GM21619 (cell line): ENCODE measurements at regions not wholly inside any gene's neighbourhood (a gene's known extent, or its start where the extent isn't known, plus 50 kb on each side); places are given as distances from the start of the nearest gene placed in this dataset.
"Not testable (repeated sequence)": the region's sequence is repeated elsewhere in the genome, so short reads cannot be mapped to it uniquely, and the experiment has no call there.

ENCODE experiments used
- ATAC-seq: cut with Tn5 transposase; IDR thresholded peaks from one replicate; pipeline ENCODE4 v1.9.1; 2021; ENCODE audit not compliant: unreplicated experiment

DNA sequence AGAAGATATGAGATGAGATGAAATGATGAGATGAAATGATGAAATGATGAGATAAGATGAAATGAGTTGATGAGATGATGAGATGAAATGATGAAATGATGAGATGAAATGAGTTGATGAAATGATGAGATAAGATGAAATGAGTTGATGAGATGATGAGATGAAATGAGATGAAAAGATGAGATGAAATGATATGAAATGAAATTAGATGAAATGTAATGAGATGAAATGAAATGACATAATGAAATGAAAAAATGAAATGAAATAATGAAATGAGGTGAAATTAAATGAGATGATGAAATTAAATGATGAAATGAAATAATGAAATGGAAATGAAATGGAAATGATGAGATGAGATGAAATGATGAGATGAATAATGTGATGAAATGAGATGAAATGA lies 231.6 kb downstream of the GOLGA6L6 start:
- ATAC-seq, result not testable (repeated sequence)

DNA sequence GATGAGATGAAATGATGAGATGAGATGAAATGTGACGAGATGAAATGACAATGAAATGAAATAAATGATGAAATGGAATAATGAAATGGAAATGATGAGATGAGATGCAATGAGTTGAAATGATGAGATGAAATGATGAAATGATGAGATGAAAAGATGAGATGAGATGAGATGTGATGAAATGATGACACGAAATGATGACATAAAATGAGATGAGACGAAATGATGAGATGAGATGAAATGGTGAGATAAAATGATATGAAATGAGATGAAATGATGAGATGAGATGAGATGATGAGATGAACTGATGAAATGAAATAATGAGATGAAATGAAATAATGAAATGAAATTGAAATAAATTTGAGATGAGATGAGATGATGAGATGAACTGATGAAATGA lies 232.2 kb downstream of the GOLGA6L6 start:
- not testable (repeated sequence) for ATAC-seq

DNA sequence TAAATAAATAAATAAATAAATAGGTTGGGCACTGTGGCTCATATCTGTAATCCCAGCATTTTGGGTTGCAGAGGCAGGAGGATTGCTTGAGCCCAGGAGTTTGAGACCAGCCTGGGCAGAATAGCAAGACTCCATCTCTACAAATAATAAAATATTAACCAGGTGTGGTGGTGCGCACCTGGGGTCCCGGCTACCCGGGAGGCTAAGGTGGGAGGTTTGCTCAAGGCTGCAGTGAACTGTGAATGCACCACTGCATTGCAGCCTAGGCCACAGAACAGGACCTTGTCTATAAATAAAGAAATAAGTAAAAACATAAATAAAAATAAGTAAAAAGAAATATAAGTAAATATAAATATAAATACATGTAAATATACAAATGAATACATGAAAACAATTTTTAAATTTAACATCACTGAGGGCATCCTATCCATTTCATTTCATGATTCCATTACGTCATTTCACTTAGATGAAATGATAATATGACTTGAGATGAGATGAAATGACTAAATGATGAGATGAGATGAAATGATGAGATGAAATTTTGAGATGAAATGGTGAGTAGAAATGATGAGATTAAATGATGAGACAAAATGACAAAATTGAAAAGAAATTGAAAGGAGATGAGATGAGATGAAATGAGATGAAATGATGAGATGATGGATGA lies 233.4 kb downstream of the GOLGA6L6 start:
- not testable (repeated sequence) for ATAC-seq

DNA sequence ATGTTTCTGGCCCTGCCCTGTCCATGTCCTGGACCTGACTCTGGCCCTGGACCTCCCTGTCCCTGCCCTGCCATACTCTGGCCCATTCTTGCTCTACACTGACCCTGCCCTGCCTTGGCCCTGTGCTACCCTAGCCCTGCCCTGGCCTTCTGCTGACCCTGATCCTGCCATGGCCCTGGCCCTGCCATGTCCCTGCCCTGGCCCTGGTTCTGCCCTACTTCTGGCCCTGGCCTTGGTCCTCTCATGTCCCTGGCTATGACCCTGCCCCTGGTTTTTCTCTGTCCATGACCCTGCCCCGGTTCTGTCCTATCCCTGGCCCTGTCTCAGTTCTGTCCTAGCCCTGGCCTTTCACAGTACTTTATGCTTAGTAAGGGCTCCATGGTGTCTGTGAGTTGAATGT lies 234.5 kb downstream of the GOLGA6L6 start:
- not testable (repeated sequence) for ATAC-seq

DNA sequence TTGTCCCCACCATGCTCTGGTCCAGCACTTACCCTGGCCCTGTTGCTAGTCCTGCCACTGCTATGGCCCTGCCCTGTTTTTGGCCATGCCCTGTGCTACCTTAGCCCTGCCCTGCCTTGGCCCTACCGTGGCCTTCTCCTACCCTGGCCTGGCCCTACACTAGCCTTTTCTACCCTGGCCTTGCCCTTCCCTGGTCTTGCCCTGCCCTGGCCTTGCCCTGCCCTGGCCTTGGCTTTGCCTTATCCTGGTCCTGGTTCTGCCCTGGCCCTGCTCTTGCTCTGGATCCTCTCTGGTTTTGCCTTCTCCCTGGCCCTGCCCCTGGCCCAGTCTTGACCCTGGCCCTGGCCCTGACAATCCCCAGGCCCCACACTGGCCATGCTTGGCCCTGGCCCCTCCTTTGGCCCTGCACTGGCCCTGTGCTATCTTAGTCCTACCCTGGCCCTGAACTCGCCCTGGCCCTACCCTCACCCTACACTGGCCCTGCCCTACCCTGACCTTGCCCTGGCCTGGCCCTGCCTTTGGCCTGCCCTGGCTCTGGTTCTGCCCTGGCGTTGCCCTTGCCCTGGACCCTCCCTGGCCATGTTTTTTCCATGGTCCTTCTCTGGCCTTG lies 235.0 kb downstream of the GOLGA6L6 start:
- not testable (repeated sequence) for ATAC-seq

DNA sequence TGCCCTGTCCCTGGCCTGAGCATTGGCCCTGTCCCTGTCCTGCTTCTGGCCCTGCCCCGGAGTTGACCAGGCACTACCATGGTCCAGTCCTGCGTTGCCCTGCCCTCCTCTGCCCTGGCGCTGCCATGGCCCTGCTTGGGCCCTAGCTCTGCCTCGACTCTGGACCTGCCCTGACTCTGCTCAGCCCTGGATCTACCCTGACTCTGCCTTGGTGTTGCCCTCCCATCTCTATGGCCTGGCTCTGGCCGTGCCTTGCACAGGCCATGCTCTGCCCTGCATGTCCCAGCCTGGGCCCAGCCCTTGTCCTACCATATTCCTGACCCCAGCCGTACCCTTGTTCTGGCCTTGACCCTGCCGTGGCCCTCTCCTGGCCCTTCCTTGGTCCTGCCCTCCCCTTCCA lies 235.7 kb downstream of the GOLGA6L6 start:
- ATAC-seq, result not testable (repeated sequence)

DNA sequence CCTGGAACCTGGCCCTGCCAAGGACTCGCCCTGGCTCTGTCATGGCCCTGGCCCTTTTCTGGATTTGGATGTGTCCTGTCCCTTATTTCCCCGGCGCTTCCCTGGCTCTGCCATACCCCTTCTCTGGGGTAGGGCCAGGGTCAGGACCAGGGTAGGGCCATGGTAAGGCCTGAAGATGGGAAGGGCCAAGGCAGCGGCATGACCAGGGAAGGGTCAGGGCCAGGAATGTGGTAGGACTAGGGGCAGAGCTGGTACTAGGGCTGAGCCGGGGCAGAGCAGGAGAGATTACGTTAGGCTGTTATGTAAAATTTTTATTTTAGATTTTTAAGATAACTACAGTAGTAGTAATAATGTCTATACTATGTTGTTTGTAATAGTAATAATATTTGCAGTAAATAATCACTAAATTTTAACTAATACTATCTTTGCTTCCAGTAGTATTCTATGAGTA lies 236.6 kb downstream of the GOLGA6L6 start:
- ATAC-seq, result not testable (repeated sequence)

DNA sequence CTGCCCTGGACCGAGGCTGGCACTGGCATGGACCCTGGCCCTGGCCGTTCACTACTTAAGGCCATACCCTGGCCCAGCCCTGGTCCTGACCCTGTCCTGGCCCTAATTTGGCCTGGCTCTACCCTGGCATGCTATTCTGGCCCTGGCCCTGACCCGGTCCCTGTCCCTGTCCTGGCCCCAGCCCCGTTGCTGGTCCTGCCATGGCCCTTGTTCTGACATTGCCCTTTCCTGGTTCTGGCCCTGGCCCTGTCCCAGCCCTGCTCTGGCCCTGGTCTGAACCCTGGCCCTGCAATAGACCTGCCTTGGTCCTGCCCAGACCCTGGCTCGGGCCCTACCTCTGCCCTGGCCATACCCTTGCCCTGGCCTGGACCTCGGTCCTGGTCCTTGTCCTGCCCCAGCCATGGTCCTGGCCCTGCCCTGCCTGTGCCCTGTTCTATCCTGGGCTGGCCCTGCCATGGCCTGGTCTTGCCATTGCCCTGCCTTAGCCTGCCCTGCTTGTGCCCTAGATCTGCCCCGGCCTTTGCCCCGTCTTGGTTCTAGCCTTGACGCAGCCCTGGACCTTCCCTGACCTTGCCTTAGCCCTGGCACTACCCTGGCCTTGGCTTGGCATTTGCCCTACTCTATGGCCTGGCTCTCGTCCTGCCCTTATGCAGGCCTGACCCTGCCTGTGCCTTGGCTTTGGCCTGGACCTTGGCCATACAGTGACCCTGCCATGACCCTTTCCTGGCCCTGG lies 237.2 kb downstream of the GOLGA6L6 start:
- ATAC-seq, result not testable (repeated sequence)

DNA sequence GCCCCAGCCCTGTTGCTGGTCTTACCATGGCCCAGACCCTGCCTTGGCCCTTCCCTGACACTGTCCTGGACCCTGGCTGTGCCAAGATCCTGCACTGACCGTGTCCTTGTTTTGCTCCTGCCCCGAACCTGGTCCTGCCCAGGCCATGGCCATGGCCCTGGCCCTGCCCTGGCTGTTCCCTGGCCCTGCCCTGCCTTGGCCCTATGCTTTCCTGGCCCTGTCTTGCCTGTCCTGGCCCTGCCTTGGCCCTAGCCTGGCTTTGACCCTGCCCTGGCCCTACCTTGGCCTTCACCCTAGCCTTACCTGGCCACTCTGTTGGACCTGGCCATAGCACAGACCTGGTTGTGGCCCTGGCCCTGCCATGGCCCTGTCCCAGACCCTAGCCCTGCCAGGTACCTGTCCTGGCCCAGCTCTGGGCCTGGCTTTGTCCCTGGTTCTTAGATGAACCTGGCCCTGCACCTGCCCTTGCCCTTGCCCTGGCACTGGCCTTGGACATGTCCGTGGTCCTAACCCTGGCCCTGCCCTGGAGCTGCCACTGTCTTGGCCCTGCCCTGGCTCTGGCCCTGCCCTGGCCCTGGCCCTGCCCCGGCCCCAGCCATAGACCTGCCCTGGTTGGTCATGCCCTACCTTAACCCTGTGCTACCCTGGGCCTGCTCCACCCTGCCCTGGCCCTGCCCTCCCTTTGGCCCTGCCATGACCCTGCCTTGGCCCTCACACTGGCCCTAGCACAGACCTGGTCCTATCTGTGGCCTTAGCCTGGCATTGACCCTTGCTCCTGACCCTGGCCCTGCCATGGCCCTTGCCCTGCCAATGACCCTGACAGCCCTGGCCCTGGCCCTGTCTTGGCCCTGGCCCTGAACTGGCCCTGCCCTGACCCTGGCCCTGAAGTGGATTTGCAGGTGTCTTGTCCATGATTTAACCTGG lies 238.1 kb downstream of the GOLGA6L6 start:
- ATAC-seq, result not testable (repeated sequence)

DNA sequence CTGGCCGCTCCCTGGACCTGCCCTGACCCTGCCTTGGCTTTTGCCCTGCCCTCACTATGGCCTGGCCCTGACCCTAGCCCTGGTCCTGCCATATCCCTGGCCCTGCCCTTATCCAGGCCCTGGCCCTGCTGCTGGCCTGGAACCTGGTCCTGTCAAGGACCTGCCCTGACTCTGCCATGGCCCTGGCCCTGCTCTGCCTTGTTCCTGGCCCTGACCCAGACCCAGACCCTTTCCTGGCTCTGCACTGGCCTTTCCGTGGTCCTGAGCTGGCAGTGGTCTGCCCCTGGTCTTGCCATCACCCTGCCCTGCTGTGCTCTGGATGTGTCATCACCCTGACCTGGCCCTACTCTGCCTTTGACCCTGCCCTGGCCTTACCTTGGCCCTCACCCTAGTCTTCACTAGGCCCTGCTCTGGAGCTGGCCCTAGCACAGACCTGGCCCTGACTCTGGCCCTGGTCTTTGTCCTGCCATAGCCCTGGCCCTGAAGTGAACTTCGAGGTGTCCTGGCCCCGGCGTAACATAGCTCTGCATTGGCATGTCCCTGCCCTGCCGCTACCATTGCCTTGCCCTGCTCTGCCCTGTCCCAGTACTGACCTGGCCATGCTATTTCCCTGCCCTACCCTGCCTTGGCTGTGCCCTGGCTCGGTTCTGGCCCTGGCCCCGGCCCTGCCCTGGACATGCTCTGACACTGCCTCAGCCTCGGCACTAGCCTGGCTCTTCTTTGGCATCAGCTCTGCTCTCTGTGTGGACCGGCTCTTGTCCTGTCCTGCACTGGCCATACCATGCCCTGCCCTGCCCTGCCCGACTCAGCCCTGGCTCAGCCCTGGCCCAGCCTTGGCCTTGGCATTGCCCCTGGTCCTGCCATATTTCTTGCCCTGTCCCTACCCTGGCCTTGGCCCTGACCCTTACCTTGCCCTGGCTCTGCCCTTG lies 239.2 kb downstream of the GOLGA6L6 start:
- ATAC-seq, result not testable (repeated sequence)

DNA sequence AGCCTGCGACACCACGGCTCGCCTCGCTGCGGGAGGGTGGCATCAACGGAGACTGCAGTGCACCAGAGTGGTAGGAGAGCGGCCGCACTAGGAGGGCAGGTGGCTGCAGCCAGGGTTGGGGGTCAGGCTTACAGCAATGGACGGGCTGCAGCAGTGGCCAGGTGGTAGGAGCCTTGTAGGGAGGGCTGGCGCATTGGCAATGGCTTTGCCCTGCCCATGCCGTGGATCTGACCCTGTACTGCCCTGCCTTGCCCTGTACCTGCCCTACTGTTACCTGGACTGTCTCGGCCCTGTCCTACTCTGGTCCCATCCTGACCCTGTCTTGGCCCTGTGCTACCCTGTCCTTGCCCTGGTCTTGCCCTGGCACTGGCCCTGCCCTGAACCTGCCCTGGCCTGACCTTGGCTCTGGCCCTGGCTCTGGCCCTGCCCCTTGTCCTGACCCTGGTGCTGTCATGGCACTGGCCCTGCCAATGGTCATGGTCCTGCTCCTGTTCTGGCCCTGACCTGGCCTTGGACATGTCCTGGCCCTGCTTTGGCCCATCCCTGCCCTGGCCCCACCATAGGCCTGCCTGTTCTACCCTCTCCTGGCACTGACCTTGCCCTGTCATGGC lies 240.0 kb downstream of the GOLGA6L6 start:
- ATAC-seq, result not testable (repeated sequence)

DNA sequence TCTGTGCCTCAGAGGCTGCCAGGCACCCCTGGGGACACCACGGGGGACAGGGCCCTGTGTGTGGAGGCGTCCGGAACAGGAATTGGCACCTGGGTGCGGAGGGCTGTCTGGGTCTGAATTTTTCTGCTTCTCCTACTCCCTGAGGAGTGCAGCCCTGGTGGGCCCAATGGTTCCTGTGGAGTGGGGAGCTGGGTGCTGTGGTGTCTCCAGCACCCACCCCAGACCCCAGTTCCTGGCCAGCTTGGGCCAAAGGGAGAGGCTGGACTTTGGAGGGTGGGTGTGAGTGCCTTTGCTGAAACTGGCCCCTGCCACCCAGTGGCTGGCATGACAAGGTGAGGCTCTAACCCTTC lies 240.6 kb downstream of the GOLGA6L6 start:
- not testable (repeated sequence) for ATAC-seq

DNA sequence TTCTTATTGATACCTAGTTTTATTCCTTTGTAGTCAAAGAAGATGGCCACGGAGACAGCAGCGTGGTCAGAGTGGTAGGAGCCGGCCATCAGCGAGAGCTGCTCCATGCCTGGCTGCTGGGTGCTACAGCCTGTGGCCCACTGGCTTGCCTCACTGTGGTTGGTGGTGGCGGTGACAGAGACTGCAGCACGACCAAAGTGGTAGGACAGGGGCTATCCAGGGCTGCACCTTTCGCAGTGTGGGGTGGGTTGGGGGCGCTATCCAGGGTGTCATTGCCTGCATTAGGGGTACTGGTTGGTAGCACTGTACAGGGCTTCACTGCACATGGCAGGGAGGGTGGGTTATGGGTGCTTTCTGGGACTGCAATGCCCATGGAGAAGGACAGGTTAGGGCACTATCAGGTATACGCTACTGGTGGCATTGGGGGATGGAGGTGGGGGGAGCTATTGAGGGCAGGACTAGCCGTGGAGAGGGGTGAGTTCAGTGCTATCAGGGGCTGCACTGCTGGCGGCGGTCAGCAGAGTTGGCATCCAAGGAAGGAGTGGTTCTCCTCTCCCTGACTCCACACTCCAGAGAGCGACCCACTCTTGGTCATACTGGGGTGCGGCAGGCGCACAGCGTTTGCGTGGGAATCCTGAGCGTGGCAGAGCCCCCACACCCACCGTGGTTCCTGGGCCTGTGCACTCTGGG lies 241.1 kb downstream of the GOLGA6L6 start:
- not testable (repeated sequence) for ATAC-seq

DNA sequence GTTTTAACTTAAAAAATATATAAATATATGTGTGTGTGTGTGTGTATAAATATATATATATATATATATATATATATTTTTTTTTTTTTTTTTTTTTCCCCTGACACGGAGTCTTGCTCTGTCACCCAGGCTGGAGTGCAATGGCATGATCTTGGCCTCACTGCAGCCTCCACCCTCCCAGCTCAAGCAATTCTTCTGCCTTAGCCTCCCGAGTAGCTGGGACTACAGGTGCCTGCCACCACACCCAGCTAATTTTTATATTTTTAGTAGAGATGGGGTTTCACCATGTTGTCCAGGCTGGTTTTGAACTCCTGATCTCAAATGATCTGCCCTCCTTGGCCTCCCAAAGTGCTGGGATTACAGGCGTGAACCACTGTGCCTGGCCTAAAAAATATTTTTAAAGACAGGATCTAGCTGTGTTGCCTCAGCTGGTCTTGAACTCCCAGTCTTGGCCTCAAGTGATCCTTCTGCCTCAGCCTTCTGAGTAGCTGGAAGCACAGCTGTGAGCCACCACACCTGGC lies 243.9 kb downstream of the GOLGA6L6 start:
- not testable (repeated sequence) for ATAC-seq

DNA sequence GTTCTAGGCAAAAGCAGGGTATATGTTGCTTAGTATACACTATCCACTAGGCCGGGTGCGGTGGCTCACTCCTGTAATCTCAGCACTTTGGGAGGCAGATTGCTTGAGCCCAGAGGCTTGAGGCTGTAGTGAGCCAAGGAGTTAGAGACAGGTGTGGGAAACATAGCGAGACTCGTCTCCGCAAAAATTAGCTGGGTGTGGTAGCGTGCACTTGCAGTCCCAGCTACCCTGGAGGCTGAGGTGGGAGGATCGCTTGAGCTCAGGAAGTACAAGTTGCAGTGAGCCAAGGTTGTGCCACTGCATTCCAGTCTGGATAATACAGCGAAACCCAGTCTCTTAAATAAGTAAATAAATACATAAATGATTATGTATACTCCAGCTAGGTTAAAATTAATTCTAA lies 245.3 kb downstream of the GOLGA6L6 start:
- not testable (repeated sequence) for ATAC-seq

DNA sequence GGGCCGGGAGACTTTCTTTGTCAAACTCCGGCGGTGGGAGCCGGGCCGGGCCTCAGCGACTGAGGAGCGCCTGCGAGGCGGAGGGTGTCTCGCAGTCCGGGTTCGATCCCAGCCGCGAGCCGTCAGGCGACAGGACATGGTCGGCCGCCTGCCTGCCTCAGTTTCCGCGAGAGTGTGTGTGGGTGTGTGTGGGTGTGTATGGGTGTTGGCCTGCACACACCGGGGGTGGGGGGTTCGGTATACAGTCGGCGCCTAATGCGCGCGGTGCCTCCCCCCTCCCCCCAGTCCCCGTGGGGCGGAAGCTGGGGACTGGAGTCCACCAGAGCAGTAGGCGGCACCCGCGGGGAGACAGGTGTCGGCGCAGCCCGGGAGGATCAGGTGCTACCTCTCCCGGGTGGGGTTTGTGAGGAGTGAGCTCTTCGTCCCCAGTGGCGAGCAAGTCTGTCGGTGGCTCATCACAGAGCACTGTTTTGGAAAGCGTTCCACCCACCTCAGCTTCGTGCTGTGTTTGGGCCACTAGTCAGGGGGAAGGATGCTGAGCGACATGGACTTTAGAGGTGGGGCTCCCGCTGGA lies 246.3 kb downstream of the GOLGA6L6 start:
- ATAC-seq, result no peak

DNA sequence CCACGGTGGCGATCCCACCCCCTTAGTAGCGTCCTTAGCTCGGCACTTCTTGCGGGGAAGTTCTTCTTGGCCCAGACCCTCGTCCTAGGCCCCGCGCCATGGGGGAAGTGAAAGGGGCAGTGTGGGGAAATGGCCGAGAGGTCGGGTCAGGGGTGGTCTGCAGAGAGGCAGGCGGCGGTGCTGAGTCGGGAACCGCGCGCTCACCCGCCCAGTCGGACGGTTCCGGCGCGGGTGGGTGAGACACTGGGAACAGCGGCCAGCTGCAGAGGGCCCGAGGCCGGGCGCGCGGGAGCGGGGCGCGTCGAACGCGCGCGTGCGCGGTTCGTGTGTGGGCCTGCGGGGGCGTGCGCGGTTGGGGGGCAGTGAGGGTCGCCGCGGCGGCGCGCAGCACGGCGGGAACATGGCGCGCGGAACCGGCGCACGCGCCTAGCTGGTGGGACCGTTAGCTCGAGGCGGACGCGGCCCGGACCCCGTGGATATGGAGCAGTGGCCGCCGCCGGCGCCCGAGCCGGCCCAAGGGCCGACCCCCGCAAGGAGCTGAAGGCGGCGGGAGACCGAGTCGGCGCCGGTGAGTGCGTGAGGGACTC lies 246.9 kb downstream of the GOLGA6L6 start:
- ATAC-seq, result no peak
